ENCODE measurements at regions not wholly inside any gene's neighbourhood (a gene's known extent, or its start where the extent isn't known, plus 50 kb on each side); places are given as distances from the start of the nearest gene placed in this dataset.

GRCh38 chr3:15894382-15894781 lies 96.6 kb upstream of the ANKRD28 start:
- Histone ChIP-seq H3K9me1 (replicated peaks; ENCODE audit: control insufficient read depth, extremely low read depth, insufficient read depth, low read length) (no peaks in the 10 kb centered on the region), H3K79me2 (ENCODE audit: control insufficient read depth, insufficient read depth, low read length) (no peaks in the 10 kb centered on the region), H3K9me3 (replicated peaks; ENCODE audit: control insufficient read depth, insufficient read depth, low read length) (no peaks in the 10 kb centered on the region), H4K20me1 (replicated peaks; ENCODE audit: control insufficient read depth, extremely low read depth, insufficient read depth, low read length) (no peaks in the 10 kb centered on the region), H3K4me2 (ENCODE audit: insufficient read depth, low read length) (no peak overlapping the region), H3K4me1 (ENCODE audit: control insufficient read depth, extremely low read depth, insufficient read depth, low read length) (no peaks in the 10 kb centered on the region), H3K27ac (ENCODE audit: insufficient read depth, low read depth, low read length) (no peak overlapping the region), H3K9ac (replicated peaks; ENCODE audit: extremely low read depth, insufficient read depth, low read length) (no peak overlapping the region), H3K4me3 (replicated peaks in 1 of 3; ENCODE audit: insufficient read depth in 1 of 3, low read depth in 1 of 3, low read length in 3 of 3) (no peak overlapping the region), H3K27me3 (ENCODE audit: control insufficient read depth in 2 of 2, insufficient read depth in 2 of 2, low read length in 2 of 2) (peaks cover 0 to 3% of the 10 kb centered on the region in 2 experiments), H3K36me3 (ENCODE audit: control insufficient read depth in 2 of 2, extremely low read depth in 1 of 2, insufficient read depth in 2 of 2, low read length in 2 of 2) (no peaks in the 10 kb centered on the region), H2AFZ (ENCODE audit: low read depth, low read length) (no peak overlapping the region)
- ChIA-PET POLR2A (no interaction called here), CTCF (no interaction called here)
- no peak for DNase-seq (ENCODE audit: low read depth, low spot score)
- intact Hi-C loops (cut with micrococcal nuclease), result no loop called here
- dilution Hi-C loops (cut with MboI; ENCODE audit: extremely low pct_ligation_motif_present, low sequenced_read_pairs), result no loop called here
- TF ChIP-seq GATA2 (IDR thresholded peaks at IDR 0.05; ENCODE audit: insufficient read depth, insufficient read length, low read depth, low read length), result no peak
- TF ChIP-seq JUN (IDR thresholded peaks at IDR 0.05; ENCODE audit: borderline replicate concordance, insufficient read depth, insufficient read length, low read depth), result no peak
- no peak for TF ChIP-seq FOS (IDR thresholded peaks at IDR 0.05; ENCODE audit: borderline replicate concordance, insufficient read depth, low read length)
- no peak for TF ChIP-seq MYC (IDR thresholded peaks at IDR 0.05; ENCODE audit: low read depth, low read length)
- TF ChIP-seq EZH2 (IDR thresholded peaks at IDR 0.05; ENCODE audit: borderline replicate concordance, low read depth, low read length, severe bottlenecking), result no peak
- no peak for TF ChIP-seq MAX (IDR thresholded peaks at IDR 0.05; ENCODE audit: insufficient read depth, insufficient read length)
- no peak for TF ChIP-seq POLR2AphosphoS5 (IDR thresholded peaks at IDR 0.05; ENCODE audit: insufficient read depth, low read depth, low read length)
- no peak for TF ChIP-seq CTCF (IDR thresholded peaks at IDR 0.05; ENCODE audit: extremely low read depth in 1 of 2, insufficient read depth in 1 of 2, low read depth in 1 of 2, low read length in 2 of 2)
- TF ChIP-seq POLR2A (IDR thresholded peaks at IDR 0.05; ENCODE audit: low read depth, low read length), result no peak
- FAIRE-seq, result no peak
- no TSS peak for BruUV-seq (replicated peaks)

Data from endothelial cell of umbilical vein (primary cell).